Neutrophil (primary cell): ENCODE measurements at regions not wholly inside any gene's neighbourhood (a gene's known extent, or its start where the extent isn't known, plus 50 kb on each side); places are given as distances from the start of the nearest gene placed in this dataset.
"Not testable (repeated sequence)": the region's sequence is repeated elsewhere in the genome, so short reads cannot be mapped to it uniquely, and the experiment has no call there.

Source experiments
- H3K27ac ChIP-seq: fragments of 200-600 bp; sonication (generic); 2 replicates; pipeline ENCODE4 v1.5.1; 2016; ENCODE audit warnings: mild to moderate bottlenecking, moderate library complexity
- H3K27me3 ChIP-seq: fragments of 200-600 bp; sonication (generic); 2 replicates; pipeline ENCODE4 v1.6.0; 2016; ENCODE audit warnings: mild to moderate bottlenecking
- H3K36me3 ChIP-seq: fragments of 200-600 bp; sonication (generic); 2 replicates; pipeline ENCODE4 v1.5.1; 2017
- H3K4me1 ChIP-seq, 2 experiments: fragments of 200-600 bp in 1 of 2; sonication (generic) in 1 of 2; 1 replicate in 1 of 2; 2 replicates in 1 of 2; pipeline versions ENCODE4 v1.5.1 to v1.6.1; 2013 to 2016; ENCODE audit warnings: low read depth in 1 of 2, low read length in 1 of 2, mild to moderate bottlenecking in 1 of 2, moderate library complexity in 1 of 2; ENCODE audit not compliant: control insufficient read depth in 1 of 2, insufficient read depth in 1 of 2
- H3K4me3 ChIP-seq, 2 experiments: fragments of 200-600 bp in 1 of 2; sonication (generic) in 1 of 2; 1 replicate in 1 of 2; 2 replicates in 1 of 2; pipeline ENCODE4 v1.5.1; 2013 to 2016; ENCODE audit warnings: low read depth in 1 of 2, low read length in 1 of 2, mild to moderate bottlenecking in 1 of 2, moderate library complexity in 1 of 2
- H3K9me3 ChIP-seq: fragments of 200-600 bp; sonication (generic); 2 replicates; pipeline ENCODE4 v1.5.1; 2016
- TF ChIP-seq, protein P1 (sequence below): fragments of 200-600 bp; sonication (generic); IDR thresholded peaks from 2 replicates; pipeline ENCODE4 v1.5.1; 2016; ENCODE audit warnings: antibody characterized with exemption

DNA sequence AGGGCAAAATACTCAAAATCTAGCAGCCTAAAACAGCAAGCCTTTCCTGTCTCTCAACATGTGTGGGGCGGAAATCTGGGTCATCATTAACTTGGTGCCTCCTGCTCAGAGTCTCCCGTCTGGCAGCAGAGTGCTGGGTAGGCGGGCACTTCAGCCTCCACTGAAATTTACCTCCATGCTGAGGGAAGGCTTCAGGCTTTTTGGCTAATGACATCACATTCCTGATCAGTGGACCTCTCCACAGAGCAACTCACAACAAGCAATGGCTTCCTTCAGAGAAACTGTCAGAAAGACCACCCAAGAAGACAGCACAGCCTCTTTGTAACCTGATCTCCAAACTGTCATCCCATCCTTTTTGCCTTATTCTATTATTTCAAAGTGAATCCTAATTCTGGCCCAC, 1109.0 kb downstream of the UQCRFS1 start:
- no peak overlapping the region for H3K4me3 ChIP-seq
- H3K36me3 ChIP-seq: no peaks in the 10 kb centered on the region
- no peak overlapping the region for H3K27ac ChIP-seq
- TF ChIP-seq, protein P1, sequence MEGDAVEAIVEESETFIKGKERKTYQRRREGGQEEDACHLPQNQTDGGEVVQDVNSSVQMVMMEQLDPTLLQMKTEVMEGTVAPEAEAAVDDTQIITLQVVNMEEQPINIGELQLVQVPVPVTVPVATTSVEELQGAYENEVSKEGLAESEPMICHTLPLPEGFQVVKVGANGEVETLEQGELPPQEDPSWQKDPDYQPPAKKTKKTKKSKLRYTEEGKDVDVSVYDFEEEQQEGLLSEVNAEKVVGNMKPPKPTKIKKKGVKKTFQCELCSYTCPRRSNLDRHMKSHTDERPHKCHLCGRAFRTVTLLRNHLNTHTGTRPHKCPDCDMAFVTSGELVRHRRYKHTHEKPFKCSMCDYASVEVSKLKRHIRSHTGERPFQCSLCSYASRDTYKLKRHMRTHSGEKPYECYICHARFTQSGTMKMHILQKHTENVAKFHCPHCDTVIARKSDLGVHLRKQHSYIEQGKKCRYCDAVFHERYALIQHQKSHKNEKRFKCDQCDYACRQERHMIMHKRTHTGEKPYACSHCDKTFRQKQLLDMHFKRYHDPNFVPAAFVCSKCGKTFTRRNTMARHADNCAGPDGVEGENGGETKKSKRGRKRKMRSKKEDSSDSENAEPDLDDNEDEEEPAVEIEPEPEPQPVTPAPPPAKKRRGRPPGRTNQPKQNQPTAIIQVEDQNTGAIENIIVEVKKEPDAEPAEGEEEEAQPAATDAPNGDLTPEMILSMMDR: no peak
- H3K9me3 ChIP-seq: no peaks in the 10 kb centered on the region
- no peaks in the 10 kb centered on the region for H3K4me1 ChIP-seq
- no peaks in the 10 kb centered on the region for H3K27me3 ChIP-seq

DNA sequence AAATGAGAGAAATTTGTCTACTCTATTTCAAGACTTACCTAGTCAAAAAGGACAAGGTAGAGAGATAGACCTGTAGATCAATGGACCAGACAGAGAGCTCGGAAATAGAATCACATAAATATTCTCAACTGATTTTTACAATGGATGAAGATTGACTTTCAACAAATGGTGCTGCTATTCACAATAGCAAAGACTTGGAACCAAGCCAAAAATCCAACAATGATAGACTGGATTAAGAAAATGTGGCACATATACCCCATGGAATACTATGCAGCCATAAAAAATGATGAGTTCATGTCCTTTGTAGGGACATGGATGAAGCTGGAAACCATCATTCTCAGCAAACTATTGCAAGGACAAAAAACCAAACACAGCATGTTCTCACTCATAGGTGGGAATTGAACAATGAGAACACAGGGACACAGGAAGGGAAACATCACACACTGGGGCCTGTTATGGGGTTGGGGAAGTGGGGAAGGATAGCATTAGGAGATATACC, 1128.2 kb downstream of the UQCRFS1 start:
- not testable (repeated sequence) for H3K4me1 ChIP-seq, H3K36me3 ChIP-seq, H3K27me3 ChIP-seq, H3K4me3 ChIP-seq, H3K27ac ChIP-seq, H3K9me3 ChIP-seq

DNA sequence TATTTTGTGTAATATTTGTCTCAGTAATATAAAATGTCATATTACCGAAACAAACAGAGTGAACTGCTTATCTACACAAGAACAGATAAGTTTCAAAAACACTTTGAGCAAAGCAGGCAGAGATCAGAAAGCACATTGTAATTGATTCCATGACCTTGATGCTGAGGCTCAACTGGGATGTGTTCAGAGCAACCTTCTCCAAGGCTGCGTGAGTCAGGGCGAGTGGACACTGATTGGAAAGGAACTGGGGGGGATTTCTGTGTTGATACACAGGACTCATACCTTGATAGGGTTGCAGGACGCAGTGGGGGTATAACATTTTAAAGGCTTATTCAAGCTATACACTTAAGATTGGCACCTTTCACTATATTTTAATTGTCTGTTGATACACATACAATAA, 1136.3 kb downstream of the UQCRFS1 start:
- TF ChIP-seq, protein P1: no peak
- H3K27me3 ChIP-seq: no peaks in the 10 kb centered on the region
- no peak overlapping the region for H3K27ac ChIP-seq
- no peaks in the 10 kb centered on the region for H3K36me3 ChIP-seq
- no peak overlapping the region for H3K4me3 ChIP-seq
- no peaks in the 10 kb centered on the region for H3K9me3 ChIP-seq
- H3K4me1 ChIP-seq: no peaks in the 10 kb centered on the region

GRCh38 chr19:28075229-28075628, 1137.7 kb downstream of the UQCRFS1 start:
- TF ChIP-seq, protein P1: no peak
- no peak overlapping the region for H3K27ac ChIP-seq
- no peaks in the 10 kb centered on the region for H3K36me3 ChIP-seq
- H3K9me3 ChIP-seq: no peaks in the 10 kb centered on the region
- no peaks in the 10 kb centered on the region for H3K27me3 ChIP-seq
- no peak overlapping the region for H3K4me3 ChIP-seq
- no peaks in the 10 kb centered on the region for H3K4me1 ChIP-seq

GRCh38 chr19:28074773-28075172, 1138.2 kb downstream of the UQCRFS1 start:
- no peaks in the 10 kb centered on the region for H3K4me1 ChIP-seq
- H3K27ac ChIP-seq: no peak overlapping the region
- no peaks in the 10 kb centered on the region for H3K36me3 ChIP-seq
- no peaks in the 10 kb centered on the region for H3K27me3 ChIP-seq
- H3K4me3 ChIP-seq: no peak overlapping the region
- no peaks in the 10 kb centered on the region for H3K9me3 ChIP-seq
- TF ChIP-seq, protein P1: no peak

- H3K9me3 ChIP-seq: no peaks in the 10 kb centered on the region
- no peaks in the 10 kb centered on the region for H3K4me1 ChIP-seq
- no peak overlapping the region for H3K27ac ChIP-seq
- no peaks in the 10 kb centered on the region for H3K27me3 ChIP-seq
- no peaks in the 10 kb centered on the region for H3K36me3 ChIP-seq
- TF ChIP-seq, protein P1: no peak
- H3K4me3 ChIP-seq: no peak overlapping the region
Observed at GRCh38 chr19:28067882-28068281, 1145.1 kb downstream of the UQCRFS1 start.
